Peyer's patch (tissue), 4 donors: ENCODE measurements at regions not wholly inside any gene's neighbourhood (a gene's known extent, or its start where the extent isn't known, plus 50 kb on each side); places are given as distances from the start of the nearest gene placed in this dataset.
A peak's percentile ranks its signal among the peaks of the same experiment; 100 is the strongest.

Source experiments
- DNase-seq, 3 donors: peaks; one replicate each; pipeline ENCODE4 v3.0.0-alpha.2; 2017 to 2019
- H3K27ac ChIP-seq, 4 donors: fragments of 200-600 bp; sonication (generic); one replicate each; pipeline ENCODE4 v1.5.1; 2016 to 2019
- H3K27me3 ChIP-seq, 2 donors: fragments of 200-600 bp; sonication (generic); one replicate each; pipeline ENCODE4 v1.5.1; 2019
- H3K36me3 ChIP-seq, 3 donors: fragments of 200-600 bp; sonication (generic); one replicate each; pipeline ENCODE4 v1.5.1; 2016 to 2019
- H3K4me1 ChIP-seq, 4 donors: fragments of 200-600 bp; sonication (generic); one replicate each; pipeline ENCODE4 v1.5.1; 2016 to 2019
- H3K4me3 ChIP-seq, 4 donors: fragments of 200-600 bp; sonication (generic); 1 replicate in 3 of 4; 2 replicates in 1 of 4; pipeline ENCODE4 v1.5.1; 2016 to 2019; ENCODE audit warnings: mild to moderate bottlenecking in 1 of 4
- H3K9me3 ChIP-seq, 4 donors: fragments of 200-600 bp; sonication (generic); one replicate each; pipeline ENCODE4 v1.5.1; 2016 to 2019; ENCODE audit warnings: mild to moderate bottlenecking in 1 of 4
- POLR2A ChIP-seq, 2 donors: fragments of 450-650 bp; IDR thresholded peaks; one replicate each; pipeline ENCODE4 v1.5.1; 2017; ENCODE audit warnings: antibody characterized with exemption in 2 of 2, mild to moderate bottlenecking in 2 of 2, moderate library complexity in 2 of 2
- TF ChIP-seq, protein P1 (sequence below), 6 experiments: fragments of 450-650 bp in 4 of 6; fragments of 200-600 bp in 2 of 6; sonication (generic) in 1 of 6; IDR thresholded peaks; one replicate each; pipeline ENCODE4 v1.5.1; 2017 to 2019; ENCODE audit warnings: antibody characterized with exemption in 6 of 6, mild to moderate bottlenecking in 3 of 6, moderate library complexity in 1 of 6

DNA sequence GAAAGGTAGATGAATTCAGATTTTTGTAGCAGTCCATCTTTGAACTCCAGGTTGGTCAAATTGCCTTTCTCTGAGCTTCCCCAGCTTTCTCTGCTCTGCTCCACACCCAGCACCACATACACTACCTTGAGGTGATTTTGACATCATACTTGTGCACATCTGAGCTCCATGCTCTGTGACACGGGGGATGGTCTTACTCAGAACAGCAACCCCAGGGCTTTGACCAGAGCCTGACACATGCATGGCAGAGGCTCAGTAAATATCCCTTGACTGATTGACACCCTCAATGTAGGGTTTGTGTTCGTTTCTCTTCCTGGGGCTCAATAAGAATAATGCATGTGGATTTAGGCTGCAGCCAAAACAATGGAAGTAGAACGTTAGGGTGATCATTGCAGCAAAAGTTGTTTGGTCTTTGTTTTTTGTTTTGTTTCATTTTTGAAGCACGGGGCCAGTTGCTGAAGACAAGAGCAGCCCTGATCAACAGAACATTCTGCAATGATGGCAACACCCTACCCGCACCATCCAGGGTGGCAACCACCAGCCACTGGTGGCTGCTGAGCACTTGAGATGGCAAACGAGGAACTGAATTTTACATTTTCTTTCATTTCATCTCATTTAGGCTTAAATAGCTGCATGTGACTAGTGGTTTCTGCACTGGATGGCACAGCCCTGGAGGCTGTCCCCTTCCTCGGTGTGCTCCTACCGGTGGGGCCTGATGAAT is 224.8 kb upstream of the TNRC6C start:
- Histone ChIP-seq H3K27me3 (no peaks in the 10 kb centered on the region), H3K4me1 (peaks cover 0 to 16% (median 0%) of the 10 kb centered on the region in 4 donors), H3K9me3 (no peaks in the 10 kb centered on the region), H3K4me3 (no peak overlapping the region), H3K27ac (peak overlapping the region in 1 of 4 donors; percentile 75), H3K36me3 (no peaks in the 10 kb centered on the region)
- TF ChIP-seq POLR2A (IDR thresholded peaks at IDR 0.05), result no peak
- TF ChIP-seq, protein P1, sequence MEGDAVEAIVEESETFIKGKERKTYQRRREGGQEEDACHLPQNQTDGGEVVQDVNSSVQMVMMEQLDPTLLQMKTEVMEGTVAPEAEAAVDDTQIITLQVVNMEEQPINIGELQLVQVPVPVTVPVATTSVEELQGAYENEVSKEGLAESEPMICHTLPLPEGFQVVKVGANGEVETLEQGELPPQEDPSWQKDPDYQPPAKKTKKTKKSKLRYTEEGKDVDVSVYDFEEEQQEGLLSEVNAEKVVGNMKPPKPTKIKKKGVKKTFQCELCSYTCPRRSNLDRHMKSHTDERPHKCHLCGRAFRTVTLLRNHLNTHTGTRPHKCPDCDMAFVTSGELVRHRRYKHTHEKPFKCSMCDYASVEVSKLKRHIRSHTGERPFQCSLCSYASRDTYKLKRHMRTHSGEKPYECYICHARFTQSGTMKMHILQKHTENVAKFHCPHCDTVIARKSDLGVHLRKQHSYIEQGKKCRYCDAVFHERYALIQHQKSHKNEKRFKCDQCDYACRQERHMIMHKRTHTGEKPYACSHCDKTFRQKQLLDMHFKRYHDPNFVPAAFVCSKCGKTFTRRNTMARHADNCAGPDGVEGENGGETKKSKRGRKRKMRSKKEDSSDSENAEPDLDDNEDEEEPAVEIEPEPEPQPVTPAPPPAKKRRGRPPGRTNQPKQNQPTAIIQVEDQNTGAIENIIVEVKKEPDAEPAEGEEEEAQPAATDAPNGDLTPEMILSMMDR (IDR thresholded peaks at IDR 0.05), result no peak
- DNase-seq, result peak in 1 of 3 donors; percentile 2

DNA sequence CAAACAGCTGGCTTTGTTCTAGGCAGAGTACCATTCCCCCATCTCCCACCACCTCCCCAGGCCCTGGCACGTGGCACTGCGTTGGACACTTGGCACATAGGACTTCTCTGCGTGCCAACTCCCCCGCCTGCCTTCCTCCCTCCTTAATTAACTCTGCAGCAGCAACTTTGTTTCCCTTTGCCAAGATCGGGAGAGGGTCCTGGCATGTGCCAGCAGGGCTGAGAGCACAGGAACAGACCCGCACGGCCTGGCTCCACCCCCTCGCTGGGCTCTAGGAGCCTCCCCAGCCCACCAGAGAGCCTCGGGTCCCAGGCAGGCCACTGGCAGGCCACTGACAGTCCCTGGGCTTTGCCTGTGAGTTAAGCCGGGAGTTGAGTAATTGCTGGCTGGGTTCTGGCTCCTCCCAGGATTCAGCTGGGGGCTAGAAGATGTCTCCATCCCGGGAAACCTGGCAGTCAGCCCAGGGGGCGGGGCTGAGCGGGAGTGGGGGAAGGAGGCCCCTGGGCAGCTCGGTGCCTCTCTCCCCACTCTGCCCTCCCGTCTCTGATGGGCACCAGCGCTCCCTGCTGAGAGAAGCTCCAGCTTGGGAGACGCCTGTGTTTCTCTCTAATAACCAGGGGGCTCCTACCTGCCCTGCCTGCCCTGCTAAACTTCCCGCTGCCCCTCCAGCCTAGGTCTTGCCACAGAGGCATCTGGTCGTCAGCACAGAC is 224.0 kb upstream of the TNRC6C start:
- Histone ChIP-seq H3K36me3 (no peaks in the 10 kb centered on the region), H3K27me3 (no peaks in the 10 kb centered on the region), H3K27ac (peak overlapping the region in 3 of 4 donors; percentile 25 to 75 (median 49)), H3K9me3 (no peaks in the 10 kb centered on the region), H3K4me1 (peaks cover 0 to 16% (median 0%) of the 10 kb centered on the region in 4 donors), H3K4me3 (no peak overlapping the region)
- TF ChIP-seq POLR2A (IDR thresholded peaks at IDR 0.05), result no peak
- TF ChIP-seq, protein P1 (IDR thresholded peaks at IDR 0.05), result no peak
- peak in 1 of 3 donors; percentile 67 for DNase-seq

DNA sequence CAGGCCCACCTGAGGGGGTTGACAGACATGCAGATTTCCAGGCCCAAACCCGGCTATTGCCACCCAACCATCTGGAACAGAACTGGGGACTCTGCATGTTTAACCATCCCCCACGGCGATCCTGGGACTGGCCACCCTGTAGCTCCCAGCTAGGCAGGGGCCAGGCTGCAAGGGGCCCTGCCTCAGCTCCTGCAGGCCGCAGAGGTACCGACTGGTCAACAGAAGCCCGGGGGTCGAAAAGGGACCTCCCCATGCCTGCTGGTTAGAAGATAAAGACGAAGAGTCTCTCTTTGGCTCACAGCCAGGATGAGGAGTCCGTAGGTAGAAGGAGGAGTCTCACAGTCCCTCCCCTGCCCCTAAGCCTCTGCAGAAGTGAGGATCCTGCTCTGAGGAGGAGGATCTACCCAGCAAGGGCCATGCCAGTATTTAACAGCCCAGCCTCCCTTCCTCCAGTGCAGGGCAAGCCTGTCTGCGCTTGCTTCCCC is 223.4 kb upstream of the TNRC6C start:
- H3K4me1 ChIP-seq, result peaks cover 0 to 16% (median 0%) of the 10 kb centered on the region in 4 donors

DNA sequence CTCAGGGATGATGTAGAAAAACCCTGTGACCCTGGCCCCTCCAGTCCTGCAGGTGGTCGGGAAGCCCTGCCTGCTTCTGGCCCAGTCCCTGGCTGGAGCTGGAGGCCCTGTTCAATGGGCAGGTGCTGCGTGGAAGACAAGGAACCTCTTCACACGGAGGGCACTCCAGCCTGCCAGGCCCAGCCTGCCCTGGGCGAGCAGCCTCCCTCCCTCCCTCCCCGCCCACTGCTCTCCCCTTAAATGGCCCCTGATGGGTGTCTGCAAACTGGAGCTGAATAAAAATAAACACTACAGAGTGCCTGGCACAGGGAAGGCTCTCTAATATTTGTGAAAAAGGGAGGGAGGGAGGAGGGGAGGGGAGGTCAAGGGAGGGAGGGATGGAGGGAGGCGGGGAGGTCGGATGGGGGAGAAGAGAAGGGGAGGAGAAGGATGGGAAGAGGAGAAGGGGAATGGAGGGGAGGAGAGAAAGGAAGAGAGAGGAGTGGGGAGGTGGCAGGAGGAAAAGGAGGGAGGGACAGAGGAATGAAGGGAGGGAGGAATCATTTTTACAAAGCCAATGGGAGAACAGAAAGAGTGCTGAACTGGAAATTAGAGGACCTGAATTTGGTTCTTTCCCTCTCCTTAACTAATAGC is 222.8 kb upstream of the TNRC6C start:
- Histone ChIP-seq H3K4me3 (no peak overlapping the region), H3K27ac (peak overlapping the region in 3 of 4 donors; percentile 25 to 75 (median 49)), H3K4me1 (peaks cover 0 to 16% (median 0%) of the 10 kb centered on the region in 4 donors), H3K9me3 (no peaks in the 10 kb centered on the region), H3K27me3 (no peaks in the 10 kb centered on the region), H3K36me3 (no peaks in the 10 kb centered on the region)
- TF ChIP-seq, protein P1 (IDR thresholded peaks at IDR 0.05), result no peak
- TF ChIP-seq POLR2A (IDR thresholded peaks at IDR 0.05), result no peak
- DNase-seq, result peak in 1 of 3 donors; percentile 30

More for the DNA sequence above, 223.4 kb upstream of the TNRC6C start:
- Histone ChIP-seq H3K4me3 (no peak overlapping the region), H3K27ac (peak overlapping the region in 3 of 4 donors; percentile 25 to 75 (median 49)), H3K9me3 (no peaks in the 10 kb centered on the region), H3K27me3 (no peaks in the 10 kb centered on the region), H3K36me3 (no peaks in the 10 kb centered on the region)
- TF ChIP-seq POLR2A (IDR thresholded peaks at IDR 0.05), result no peak
- peak in 1 of 3 donors; percentile 42 for DNase-seq

DNA sequence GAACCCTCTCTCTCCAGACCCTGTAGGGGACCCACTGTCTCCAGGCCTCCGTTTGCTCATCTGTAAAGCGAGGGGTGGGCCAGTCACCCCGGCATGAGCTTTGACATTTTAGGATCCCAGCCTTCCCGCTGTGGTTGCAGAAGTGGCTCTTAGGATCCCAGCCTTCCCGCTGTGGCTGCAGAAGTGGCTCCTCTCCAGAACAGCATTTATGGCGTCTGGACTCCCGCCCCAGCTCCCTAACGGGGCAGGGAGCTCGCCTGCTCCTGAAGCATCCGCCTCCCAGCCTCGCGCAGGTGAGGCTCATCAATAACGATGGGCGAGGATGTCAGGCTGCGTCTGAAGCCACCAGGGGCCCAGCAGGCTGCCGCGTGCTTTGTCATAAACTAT is 222.3 kb upstream of the TNRC6C start:
- peak in 1 of 3 donors; percentile 29 for DNase-seq
- TF ChIP-seq, protein P1 (IDR thresholded peaks at IDR 0.05), result no peak
- no peak for TF ChIP-seq POLR2A (IDR thresholded peaks at IDR 0.05)
- no peak overlapping the region for H3K4me3 ChIP-seq
- peaks cover 0 to 16% (median 0%) of the 10 kb centered on the region in 4 donors for H3K4me1 ChIP-seq
- H3K27ac ChIP-seq, result peak overlapping the region in 3 of 4 donors; percentile 10 to 75 (median 25)
- H3K36me3 ChIP-seq, result no peaks in the 10 kb centered on the region
- H3K9me3 ChIP-seq, result peaks cover 0 to 2% (median 0%) of the 10 kb centered on the region in 4 donors
- H3K27me3 ChIP-seq, result no peaks in the 10 kb centered on the region
